GM12872 (cell line): ENCODE measurements at regions not wholly inside any gene's neighbourhood (a gene's known extent, or its start where the extent isn't known, plus 50 kb on each side); places are given as distances from the start of the nearest gene placed in this dataset.

ENCODE experiments used
- TF ChIP-seq, protein P1 (sequence below): IDR thresholded peaks from 3 replicates; pipeline ENCODE4 v1.5.1; 2011; ENCODE audit warnings: low read depth, mild to moderate bottlenecking, low read length, moderate library complexity; ENCODE audit not compliant: insufficient read depth

DNA sequence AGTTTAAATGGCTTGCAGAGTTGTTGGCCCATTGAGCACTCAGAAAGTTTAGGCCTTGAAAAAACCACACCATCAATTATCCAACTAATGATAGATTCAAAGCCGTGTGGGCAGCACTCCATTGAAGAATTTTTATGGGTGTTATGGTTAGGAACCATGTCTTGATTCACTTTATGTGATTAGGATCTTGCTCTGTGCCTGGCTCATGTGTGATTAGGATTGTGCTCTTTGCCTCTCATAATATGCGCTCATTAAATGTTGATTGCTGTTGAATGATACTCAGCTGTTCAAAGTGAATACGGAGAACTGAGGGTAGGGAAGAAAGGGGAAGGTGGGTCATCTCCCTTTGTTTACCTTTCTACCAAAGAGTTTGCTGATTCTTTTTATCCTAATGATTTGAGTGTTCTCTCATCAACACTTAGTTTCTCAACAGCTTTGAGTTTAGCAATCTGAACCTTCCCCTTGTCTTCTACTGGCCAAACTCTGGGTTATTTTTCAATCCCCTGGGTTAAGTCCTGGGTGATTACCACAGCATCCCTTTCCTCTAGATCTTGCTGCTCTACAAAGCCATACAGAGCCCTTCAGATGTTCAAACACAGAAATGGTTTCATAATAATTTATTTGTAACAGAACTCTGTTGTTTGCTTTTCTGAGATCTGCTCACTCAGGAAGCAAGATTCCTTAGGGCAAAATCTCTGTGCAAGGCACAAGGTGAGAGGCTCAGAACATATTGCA, 668.8 kb upstream of the RGMB start:
- TF ChIP-seq, protein P1, sequence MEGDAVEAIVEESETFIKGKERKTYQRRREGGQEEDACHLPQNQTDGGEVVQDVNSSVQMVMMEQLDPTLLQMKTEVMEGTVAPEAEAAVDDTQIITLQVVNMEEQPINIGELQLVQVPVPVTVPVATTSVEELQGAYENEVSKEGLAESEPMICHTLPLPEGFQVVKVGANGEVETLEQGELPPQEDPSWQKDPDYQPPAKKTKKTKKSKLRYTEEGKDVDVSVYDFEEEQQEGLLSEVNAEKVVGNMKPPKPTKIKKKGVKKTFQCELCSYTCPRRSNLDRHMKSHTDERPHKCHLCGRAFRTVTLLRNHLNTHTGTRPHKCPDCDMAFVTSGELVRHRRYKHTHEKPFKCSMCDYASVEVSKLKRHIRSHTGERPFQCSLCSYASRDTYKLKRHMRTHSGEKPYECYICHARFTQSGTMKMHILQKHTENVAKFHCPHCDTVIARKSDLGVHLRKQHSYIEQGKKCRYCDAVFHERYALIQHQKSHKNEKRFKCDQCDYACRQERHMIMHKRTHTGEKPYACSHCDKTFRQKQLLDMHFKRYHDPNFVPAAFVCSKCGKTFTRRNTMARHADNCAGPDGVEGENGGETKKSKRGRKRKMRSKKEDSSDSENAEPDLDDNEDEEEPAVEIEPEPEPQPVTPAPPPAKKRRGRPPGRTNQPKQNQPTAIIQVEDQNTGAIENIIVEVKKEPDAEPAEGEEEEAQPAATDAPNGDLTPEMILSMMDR = no peak

DNA sequence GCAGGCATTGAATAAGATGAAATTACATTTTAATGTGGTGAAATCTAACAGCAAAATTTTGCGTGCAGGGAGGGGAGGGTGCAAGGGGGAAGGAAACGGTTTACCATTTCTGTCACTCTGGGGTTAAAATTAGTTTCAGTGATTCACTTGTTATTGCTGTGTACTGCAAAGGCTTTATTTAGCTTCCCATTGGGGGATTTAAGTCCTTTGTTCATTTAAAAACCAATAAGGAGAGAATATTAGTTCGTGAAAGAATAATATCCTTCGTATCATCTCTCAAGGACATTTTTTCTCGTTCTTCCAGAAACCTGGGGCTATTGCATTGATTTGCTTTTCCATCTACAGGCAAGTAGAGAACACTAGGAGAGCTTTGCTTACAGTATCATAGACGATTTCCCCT, 667.8 kb upstream of the RGMB start:
- TF ChIP-seq, protein P1 = no peak

DNA sequence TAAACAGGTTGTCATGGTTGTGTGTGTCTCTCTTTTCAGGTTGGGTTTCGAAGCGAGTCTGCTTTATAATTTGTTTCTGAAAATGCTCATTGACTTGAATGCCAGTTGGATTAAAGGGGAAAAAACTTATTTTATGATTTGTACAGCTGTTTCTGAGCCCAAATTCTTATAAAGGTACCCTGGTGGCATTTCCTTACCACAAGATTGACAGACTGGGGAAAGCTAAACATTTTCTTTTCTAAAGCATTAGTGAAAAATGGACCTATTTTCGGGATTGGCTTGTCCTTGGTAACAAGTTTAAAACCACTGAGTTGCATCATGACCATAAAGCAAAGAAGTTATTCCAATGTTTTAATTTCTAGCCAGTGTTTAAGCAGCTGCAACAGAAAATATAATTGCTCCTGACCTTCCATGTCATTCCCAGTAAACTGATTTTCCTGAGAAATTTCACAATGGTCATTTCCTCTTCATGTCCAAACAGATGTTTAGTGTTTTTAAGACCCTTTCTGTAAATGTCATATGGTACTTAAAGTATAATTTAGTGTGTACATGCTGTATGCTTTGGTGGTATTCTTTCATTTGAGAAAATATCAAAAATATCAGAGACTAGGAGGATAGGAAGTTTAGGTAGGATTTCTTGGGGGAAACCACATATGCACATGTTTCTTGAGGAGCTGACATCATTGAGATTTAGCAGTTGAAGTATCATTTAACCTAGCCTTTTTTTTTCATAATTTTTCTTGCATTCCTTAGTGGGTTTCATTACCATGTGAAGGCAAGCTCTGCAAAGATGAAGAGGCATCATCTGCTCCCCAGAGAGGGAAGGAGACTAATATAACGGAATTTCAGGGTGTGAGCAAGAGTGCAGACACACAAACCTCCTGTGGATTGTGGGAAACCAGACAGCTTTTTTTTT, 667.1 kb upstream of the RGMB start:
- TF ChIP-seq, protein P1 = no peak

DNA sequence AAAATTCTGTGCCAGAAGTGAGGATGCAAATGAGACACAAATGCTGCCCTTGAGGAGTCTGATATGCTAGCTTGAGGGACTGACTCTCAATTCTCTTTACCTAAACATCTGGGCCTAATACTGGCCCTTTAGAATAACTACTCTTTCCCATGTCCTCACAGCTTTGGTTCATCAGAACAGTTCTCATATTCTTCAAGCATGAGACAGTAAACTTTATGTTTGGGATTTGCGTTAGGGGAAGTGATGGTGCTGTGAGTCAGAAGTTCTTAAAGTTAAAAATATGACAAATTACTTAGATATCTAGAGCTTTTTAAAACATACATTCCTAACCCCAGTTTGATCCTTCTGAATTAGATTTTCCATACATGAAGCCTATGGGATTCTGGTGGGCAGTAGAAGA, 665.0 kb upstream of the RGMB start:
- TF ChIP-seq, protein P1 = no peak

DNA sequence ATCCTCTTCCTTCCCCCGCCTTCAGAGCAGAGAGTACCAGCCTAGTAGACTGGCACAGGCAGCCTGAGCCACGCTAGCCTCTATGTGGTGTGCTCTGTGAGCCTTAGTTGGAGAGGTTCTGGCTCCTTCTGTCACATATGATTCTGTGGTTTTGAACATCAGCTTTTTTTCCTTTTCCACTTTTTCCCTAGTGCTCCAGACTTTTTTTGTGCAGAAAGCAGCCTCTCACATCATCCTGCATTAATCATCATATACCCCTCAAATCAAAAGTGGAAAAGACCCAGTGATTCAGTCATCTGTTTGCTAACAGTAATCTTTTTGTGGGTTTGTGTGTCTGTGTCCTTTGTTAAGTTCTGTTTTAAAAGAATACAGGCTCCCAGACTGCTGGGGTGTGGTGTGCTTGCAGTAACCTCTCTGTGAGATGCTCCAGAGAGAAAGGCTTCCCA, 663.9 kb upstream of the RGMB start:
- TF ChIP-seq, protein P1 = no peak

DNA sequence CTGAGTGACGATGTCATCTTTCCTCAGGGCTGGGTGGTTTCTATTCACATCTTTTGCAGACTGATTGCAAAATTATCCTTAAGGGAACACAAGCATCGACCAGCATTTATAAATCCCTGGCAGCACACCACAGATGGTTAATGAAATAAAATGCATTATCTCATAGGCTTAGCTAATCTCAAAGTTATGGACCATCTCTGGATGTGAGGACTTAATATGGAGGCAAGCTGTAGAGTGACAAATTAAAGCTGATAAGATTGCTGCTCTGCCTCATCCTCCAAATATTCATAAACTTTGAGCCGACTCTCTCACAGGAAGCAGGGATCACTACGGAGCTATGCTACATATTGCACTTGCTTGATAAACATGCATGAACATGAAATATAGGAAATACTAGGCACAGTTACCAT, 663.2 kb upstream of the RGMB start:
- TF ChIP-seq, protein P1 = no peak

DNA sequence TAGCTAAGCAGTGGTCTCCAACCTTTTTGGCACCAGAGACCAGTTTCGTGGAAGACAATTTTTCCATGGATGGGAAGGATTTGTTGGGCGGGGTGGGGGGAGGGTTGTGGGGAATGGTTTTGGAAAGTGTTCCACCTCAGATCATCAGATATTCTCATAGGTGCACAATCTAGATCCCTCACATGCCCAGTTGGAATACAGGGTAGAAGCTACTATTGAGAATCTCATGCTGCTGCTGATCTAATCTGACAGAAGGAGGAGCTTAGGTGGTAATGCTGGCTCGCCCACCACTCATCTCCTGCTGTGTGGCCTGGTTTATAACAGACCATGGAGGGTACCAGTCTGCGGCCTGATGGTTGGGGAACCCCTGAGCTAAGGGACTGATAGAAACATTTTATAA, 662.7 kb upstream of the RGMB start:
- TF ChIP-seq, protein P1 = no peak
